NOMO-1 treated with DMSO at 0.1 percent for 48 hours (cell line): ENCODE measurements at regions not wholly inside any gene's neighbourhood (a gene's known extent, or its start where the extent isn't known, plus 50 kb on each side); places are given as distances from the start of the nearest gene placed in this dataset.
"Not testable (repeated sequence)": the region's sequence is repeated elsewhere in the genome, so short reads cannot be mapped to it uniquely, and the experiment has no call there.

Source experiments
- DNase-seq: peaks from one replicate; lab custom pipeline; 2025; ENCODE audit not compliant: unreplicated experiment; lab: John Stamatoyannopoulos, UW

DNA sequence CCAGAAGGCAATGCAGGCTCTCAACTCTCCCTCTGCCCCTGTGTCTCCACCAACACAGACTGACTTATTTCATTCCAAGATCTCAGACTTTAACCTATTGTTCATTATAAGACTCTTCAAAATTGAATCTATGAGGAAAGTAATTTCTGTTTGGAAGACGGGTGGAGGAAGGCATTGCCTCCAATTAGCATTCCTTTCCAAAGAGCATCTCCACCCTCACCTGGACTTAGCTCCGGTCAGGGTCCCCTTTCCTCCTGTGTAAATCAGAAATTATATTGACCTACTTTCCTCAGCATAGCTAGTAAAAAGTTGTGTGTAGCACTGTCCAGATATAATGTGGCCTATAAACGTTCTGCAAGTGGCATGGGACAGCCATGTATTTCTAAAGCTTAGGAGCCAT lies 230.4 kb upstream of the ACVR2A start:
- DNase-seq, result no peak

DNA sequence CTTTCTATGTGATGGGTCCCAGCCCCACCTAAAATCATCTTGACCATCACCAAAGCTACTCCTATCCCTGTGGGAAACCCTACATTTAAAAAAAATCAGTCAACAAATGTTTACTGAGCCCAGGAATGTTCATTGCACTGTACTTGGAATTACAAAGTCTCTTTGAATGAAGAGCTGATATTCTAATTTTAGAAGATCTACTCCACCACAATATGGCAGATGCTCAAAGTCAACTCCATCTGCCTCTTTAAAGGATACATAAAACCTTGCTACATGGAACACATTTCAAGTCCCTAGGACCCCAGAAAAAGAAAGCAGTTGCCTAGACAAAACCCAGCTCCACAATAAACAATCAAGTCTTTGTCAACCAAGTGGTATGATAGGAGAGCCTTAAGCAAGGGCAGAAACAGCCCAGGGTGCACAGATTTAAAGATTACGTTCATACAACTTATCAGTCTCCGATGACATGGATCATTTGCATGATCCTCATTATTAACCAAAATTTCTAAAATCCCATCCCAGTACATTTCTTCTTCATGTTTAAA lies 234.3 kb upstream of the ACVR2A start:
- no peak for DNase-seq

DNA sequence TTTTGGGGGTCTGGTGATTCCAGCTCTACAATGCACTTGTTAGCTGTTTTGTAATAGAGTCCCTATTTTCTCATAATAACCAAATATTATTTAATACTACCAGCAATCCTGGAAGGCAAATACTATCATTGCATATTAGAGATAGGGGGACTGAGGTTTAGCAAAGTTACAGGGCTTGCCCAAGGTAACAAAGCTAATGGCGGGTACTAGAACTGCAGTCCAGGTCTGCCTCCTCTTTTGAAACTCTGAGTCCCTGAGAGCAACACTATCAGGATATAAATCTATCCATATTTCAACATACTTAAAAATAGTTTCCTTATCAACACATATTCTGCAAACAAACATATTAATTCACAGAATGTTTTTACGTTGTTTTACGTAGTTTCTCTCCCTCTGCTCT lies 235.5 kb upstream of the ACVR2A start:
- DNase-seq, result no peak

DNA sequence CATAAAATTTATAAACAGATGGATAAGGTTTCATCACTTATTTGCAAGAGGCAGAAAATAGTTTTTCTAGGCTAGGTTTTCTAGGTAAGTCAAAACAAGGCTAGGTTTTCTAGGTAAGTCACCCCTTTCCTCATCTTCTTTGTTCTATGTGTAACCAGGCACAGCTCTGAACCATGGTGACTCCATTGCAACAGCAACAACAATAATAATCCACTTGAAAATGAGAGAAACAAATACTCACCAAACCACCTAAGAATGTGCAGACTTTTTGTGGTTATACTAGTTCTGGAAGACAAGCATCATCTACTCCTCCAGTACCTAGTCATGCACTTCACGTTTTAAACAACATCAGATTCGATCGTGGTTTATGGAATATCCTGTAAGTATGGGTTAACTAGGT lies 237.4 kb upstream of the ACVR2A start:
- no peak for DNase-seq

DNA sequence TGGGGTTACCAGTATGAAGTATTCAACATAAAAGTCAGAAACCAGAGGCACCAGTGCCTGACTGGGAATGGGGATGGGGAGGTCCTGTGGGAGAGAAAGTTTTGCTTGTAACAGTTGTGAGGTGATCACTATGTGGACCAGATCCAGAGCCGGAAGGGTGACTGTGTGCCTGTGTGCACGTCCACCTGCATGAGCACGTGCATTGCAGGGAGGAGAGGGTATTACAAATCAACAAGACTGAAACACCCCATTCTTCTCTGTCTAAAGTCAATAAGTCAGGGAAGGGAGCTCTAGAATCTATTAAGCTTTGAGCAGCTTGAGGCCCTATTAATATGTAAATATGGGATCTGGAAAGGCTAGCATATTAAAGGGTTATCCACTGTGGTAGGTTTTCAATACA lies 241.0 kb upstream of the ACVR2A start:
- DNase-seq, result no peak

DNA sequence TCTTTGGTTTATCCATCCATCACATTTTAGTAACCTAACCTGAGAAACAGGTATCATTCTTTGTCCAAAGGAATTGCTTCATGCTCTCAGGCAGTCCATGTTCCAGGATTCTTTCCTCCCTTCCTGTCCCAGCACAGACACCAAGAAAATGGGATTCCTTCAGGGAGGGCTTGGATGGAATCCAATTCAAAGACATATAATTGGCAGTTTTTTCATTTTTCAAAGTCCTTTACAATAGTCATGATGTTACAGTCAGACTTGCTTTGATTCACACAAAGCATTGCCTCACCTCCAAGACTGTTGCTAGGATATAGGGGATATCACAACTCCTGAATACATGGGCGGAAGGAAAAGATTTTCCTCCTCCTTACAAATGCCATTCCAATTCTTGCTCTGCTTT lies 241.4 kb upstream of the ACVR2A start:
- DNase-seq, result no peak

DNA sequence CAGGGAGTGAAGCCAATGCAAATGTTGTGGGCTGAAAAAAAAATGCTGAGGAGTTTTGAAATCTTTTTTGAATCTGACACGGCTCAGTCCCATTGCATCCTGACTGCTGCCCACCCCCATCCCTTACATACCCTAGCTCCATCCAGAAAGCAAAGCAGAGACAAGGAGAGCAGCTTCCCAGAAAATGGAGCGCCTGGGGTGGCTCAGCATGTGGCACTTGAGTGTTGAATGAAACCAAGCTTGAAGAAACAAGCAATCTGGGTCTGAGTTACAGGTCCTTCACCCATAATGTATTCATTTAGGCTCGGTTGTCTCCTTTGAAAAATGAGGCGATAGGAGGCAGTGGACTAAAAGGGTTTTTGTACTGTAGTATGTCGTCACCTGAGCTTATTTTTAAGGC lies 244.2 kb upstream of the ACVR2A start:
- no peak for DNase-seq

DNA sequence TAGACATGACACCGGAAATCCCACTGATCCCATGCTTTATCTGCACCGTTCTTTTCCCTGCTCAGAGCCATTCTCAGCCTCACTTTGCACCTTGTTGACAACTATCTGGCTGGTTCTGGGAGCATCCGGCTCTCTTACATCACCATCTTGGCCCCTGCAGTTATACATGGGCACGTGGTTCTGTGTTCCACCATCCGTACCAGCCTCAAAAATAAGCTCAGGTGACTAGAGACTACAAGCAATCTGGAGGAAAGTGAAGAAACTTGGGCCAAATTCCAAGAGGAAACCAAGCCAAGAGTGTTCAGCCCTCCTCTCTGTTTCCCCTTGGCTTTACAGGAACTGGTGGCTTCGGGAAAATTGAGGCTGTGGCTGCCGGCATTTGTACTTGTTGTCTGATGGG lies 244.6 kb upstream of the ACVR2A start:
- no peak for DNase-seq

DNA sequence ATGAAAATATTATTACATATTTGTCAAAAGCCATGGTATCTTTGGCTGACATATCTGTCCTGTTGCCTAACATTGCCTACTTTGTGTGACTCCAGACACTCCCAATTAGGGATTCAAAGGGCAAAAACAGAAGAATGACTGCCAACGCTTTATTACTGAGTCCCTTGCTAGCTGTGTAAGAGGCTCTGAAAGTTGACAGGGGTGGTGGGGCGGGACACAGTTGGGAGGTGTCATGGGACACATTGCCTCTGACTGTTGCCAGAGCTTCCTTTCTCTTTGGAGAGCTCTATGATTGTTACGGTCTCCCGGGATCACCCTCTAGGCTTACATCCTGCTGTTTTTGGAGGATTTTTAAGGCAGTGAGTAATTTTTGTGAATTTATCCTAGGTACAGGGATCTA lies 249.6 kb upstream of the ACVR2A start:
- no peak for DNase-seq

DNA sequence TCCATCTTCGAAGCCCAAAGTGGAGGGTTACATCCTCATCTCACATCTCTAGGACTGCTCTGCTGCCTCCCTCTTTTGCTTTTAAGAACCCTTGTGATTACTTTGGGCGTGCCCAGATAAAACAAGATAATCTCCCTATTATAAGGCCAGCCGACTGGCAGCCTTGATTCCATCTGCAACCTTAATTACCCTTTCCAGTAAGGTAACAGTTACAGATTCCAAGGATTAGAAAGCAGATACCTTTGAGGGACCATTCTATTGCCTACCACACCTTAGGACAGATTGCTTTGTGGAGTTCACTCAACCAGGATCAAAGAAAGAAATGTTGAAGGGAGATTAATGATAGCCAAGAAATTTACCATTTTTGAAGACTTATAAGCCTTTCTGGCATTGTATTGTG lies 250.8 kb upstream of the ACVR2A start:
- no peak for DNase-seq

DNA sequence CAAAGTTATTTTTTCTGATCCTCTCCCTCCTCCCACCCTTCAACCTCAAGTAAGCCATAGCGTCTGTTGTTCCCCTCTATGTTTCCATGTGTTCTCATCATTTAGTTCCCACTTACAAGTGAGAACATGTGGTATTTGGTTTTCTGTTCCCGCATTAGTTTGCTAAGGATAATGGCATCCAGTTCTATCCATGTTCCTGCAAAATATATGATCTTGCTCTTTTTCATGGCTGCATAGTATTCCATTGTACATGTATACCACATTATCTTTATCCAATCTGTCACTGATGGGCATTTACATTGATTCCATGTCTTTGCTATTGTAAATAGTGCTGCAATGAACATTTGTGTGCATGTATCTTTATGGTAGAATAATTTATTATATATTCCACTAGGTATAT lies 252.0 kb upstream of the ACVR2A start:
- DNase-seq, result not testable (repeated sequence)

DNA sequence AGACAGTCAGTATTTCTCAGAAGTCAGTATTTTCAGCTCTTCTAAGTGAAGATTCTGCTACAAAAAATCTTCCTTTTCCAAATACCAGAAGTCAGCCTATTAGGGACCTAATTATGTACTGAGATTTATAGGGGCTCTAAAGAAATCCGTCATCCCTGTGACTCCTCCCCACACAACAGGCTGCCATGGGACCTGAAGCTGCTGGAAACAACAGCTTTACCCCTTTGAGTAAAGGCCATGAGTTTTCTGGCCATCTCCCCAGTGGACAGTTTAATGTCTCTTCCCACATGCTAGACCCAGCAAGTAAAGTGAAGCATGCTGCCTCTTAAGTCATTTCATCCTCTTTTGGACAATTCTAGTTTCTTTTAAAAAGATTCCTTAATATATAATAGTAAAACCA lies 255.7 kb upstream of the ACVR2A start:
- DNase-seq, result no peak

DNA sequence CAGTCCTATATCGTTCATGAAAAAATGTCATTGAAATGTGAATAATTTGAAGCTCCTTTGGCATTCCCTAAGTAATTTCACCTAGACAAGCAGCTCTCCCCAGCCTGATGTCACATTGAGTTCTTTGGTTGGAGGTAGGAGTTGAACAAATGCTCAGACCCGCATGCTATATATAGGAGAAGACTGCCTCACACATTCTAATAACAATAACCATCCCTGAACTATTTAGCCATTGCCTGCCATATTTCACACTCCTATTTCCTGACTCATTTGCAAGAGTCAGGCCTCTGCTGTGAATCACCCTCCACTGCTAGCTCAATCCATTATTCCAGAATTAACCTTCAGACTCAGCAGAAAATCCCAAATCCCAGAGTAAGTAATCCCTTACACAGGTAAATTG lies 256.6 kb upstream of the ACVR2A start:
- no peak for DNase-seq

DNA sequence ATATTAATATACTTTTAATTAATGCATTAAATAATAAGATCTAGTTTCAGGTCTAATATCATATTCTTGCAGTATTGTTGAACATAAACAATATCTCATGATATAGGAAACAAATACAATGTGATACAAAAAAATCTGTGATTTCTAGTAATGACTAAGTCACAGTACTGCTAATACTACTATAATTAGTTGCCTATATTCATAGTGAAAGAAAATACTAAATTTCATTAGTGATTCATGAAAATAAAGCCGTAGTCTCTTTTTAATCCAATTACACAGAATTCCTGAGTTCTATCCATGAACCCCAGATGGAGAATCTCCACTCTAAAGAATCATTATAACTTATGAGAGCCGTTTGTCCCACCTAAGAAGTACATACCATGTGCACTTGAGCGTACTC lies 266.3 kb upstream of the ACVR2A start:
- DNase-seq, result no peak

DNA sequence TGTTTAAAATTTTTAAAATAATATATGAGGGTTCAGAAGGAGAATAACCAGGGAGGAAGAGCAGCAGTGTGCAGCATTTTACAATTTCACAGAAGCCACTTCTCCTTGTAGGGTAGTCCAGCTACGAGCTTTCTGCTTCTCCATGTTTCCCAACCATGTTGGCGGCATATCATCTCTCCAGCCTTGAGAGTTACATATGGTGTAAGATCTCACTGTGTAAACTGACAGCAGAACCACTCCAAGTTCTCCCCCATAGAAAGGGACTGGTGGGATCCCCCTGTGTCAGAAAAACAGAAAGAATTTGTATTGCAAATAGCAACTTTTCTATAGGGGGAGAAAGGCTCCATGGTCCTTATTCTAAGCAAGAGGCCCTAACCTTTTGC lies 266.8 kb upstream of the ACVR2A start:
- DNase-seq, result no peak

DNA sequence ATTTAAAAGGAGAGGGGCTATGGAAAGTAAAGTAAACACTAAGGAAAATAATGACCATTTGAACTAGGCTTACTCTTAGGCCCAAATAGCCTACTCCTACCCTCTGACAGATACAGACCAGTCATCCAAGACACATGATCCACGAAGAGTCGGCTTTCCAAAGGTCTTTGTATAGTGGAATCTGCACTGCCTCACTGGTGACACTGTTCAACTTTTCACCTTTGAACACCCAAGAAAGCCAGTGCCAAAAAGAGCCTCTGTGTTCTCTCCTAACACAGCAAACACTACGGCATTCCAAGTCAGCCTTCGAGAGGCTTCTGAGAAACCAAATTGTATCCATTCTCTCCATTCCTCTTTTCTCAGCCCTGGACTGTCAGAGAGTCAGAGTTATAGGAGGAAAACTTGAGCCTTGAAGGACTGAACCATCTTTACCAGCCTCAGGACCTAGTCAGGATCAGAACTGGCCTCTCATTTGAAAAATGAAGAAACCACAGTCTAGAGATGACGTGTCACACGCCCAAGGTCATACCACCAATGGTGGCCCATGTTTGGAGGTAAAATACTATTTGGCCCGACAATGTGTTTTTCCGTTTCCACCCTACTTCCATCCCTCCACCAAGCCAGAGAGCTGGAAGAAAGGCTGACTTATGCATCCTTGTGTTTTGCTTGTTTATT lies 267.4 kb upstream of the ACVR2A start:
- no peak for DNase-seq

DNA sequence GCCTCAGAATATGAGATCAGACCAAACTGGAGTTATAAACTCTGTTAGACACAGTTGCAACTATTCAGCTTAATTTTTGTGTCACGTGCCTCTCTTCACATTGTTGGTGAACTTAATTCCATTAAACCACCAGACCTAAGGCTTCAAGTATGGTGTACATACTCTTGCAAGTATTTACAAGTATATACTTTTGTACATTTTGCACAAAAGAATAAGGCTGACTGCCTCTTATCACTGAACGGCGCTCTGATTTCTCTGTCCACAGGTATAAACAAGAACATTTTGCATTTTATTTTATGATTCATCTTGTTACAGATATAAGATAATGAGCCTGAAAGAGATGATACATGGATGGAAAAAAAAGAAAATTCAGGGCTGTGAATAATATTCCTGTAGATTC lies 269.7 kb upstream of the ACVR2A start:
- DNase-seq, result no peak

DNA sequence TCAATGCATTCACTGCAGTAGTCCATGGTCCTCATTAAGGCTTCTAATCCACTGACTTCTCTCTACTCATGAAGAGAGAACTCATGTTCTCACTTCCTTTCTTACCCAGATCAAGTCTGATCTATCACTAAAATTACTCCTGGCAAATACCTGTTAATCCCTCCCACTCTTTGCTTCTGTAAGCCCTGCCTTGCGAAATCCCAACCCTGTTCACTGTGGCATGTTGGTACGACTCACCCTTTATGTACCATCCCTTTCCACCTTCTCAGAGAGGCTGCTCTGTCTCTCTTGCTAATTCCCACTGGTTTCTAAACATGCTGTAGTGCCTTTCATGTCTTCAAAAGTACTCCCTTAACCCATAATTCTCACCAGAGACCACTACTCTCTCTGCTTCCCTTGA lies 272.2 kb upstream of the ACVR2A start:
- no peak for DNase-seq

DNA sequence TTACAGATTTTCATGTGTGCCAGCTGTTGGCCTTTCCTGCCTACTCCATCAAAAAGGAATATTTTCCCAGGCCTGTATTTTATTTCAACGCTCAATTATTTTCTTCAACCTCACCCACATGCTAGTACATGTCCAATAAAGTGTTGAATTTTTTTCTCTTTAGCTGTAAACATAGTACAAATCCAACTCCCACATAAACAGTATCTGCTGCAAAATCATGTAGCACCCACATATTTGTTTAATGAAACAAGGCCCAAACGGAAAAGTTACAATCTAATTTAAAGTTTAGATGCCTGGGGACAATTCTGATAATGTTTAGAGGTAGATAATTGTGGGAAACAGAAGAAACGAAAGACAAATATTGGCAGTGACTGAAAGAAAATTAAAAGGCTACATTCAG lies 275.4 kb upstream of the ACVR2A start:
- DNase-seq, result no peak

DNA sequence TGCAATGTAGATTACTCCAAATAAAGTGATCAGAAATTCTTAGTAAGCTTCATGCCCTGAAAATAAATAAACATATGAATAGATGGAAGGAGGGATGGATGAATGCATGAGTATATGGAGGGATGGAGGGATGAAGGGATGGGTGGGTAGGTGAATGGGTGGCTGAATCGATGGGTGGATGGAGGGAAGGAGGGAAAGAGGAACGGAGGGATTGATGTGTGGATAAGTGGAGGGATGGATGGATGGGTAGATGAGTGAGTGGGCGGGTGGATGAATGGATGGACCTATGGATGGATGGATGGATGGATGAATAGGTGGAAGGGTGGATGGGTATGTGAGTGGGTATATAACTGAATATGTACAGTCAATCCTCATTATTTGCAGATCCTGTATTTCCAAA lies 276.7 kb upstream of the ACVR2A start:
- no peak for DNase-seq

DNA sequence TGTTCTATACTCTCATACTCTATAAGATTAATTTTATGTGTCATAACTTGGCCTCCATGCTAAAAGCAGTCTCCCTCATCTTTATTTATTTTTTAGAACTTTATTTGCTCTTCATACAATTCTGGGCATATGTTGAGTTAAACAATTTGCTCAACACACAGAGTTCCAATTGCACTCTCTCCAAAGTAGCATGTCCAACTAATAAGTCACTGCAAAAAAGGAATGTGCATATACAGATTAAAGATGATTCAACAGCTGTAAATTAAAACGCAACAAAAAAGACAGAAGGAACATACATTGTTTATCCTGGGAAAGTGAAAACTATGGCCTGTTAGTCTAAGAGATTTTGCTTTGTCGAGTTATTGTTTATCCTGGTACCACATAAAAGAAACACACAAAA lies 277.7 kb upstream of the ACVR2A start:
- no peak for DNase-seq

DNA sequence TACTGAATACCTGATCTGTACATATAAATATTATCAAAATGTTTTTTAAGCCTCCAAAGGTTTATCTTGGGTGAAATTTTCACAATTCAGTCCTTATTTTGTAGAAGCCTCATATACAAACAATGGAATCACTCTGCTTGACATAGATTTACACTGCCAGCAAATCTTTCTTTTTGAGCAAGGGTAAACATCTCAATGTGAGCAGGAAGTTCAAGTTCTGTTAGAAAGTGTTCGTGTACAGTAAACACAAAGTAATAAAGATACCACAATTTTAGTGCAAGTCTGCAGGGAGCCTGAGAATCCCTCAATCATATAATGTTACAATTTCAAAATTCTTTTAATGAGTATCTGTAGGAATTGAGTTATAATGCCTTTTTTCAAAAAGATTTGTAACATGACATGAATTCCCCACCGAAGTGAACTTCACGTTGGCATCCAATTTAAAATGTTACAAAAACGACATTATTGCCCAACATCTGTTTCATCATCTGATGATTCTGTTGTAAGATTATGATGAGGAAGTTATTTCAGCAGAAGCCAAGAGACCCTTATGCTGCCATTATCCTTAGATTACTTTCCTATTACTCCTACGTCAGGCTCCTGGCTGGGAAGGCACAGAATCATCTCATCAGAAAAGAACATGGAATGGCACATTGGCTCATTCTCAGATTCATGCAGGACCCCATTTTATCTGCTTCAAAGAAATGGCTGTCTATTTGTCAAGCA lies 283.9 kb upstream of the ACVR2A start:
- peak; percentile 79 for DNase-seq
